ENCODE measurements at regions not wholly inside any gene's neighbourhood (a gene's known extent, or its start where the extent isn't known, plus 50 kb on each side); places are given as distances from the start of the nearest gene placed in this dataset.
A peak's percentile ranks its signal among the peaks of the same experiment; 100 is the strongest.

- DNase-seq (ENCODE audit: low spot score): no peak
Measured at GRCh38 chr20:34163307-34163706, 51.3 kb upstream of the EIF2S2 start.

- no peak for DNase-seq (ENCODE audit: low spot score)
Measured at GRCh38 chr20:34164381-34164984, 52.4 kb upstream of the EIF2S2 start.

- no peak for DNase-seq (ENCODE audit: low spot score)
Measured at GRCh38 chr20:34165018-34165619, 53.1 kb upstream of the EIF2S2 start.

- no peak for DNase-seq (ENCODE audit: low spot score)
Measured at GRCh38 chr20:34171640-34172039, 59.6 kb upstream of the EIF2S2 start.

- no peak for DNase-seq (ENCODE audit: low spot score)
Measured at GRCh38 chr20:34172926-34173325, 60.9 kb upstream of the EIF2S2 start.

- no peak for DNase-seq (ENCODE audit: low spot score)
Measured at GRCh38 chr20:34175079-34175478, 63.0 kb upstream of the EIF2S2 start.

- no peak for DNase-seq (ENCODE audit: low spot score)
Measured at GRCh38 chr20:34175879-34176278, 63.8 kb upstream of the EIF2S2 start.

GRCh38 chr20:34177052-34177451 is 64.2 kb upstream of the ASIP start:
- DNase-seq (ENCODE audit: low spot score): no peak

- no peak for DNase-seq (ENCODE audit: low spot score)
Measured at GRCh38 chr20:34179637-34180360, 61.4 kb upstream of the ASIP start.

- no peak for DNase-seq (ENCODE audit: low spot score)
Measured at GRCh38 chr20:34180460-34181120, 60.6 kb upstream of the ASIP start.

GRCh38 chr20:34181484-34181883 is 59.7 kb upstream of the ASIP start:
- no peak for DNase-seq (ENCODE audit: low spot score)

GRCh38 chr20:34185766-34186620 is 55.2 kb upstream of the ASIP start:
- no peak for DNase-seq (ENCODE audit: low spot score)

- no peak for DNase-seq (ENCODE audit: low spot score)
Measured at GRCh38 chr20:34189572-34190163, 51.6 kb upstream of the ASIP start.

GRCh38 chr20:34190262-34190661 is 51.0 kb upstream of the ASIP start:
- no peak for DNase-seq (ENCODE audit: low spot score)

- peak; percentile 66 for DNase-seq (ENCODE audit: low spot score)
Measured at GRCh38 chr20:34190679-34191090, 50.5 kb upstream of the ASIP start.

Data from NAMALWA (cell line).